ENCODE measurements at regions not wholly inside any gene's neighbourhood (a gene's known extent, or its start where the extent isn't known, plus 50 kb on each side); places are given as distances from the start of the nearest gene placed in this dataset.

GRCh38 chr15:93809516-93809915 lies 421.8 kb upstream of the MCTP2 start:
- ChIA-PET CTCF (interaction anchor here (1.0 kb wide), 1 partner anchor 293 kb away, joined by 3 read pairs; no protein-coding TSS in a partner anchor), POLR2A (no interaction called here)
- 26% methylated on average over 3 of the region's 3 CpGs for WGBS (ENCODE audit: low lambda C conversion rate)
- Histone ChIP-seq H3K36me3 (replicated peaks in 1 of 2; ENCODE audit: control insufficient read depth in 1 of 2, insufficient read depth in 2 of 2, low read length in 1 of 2) (no peaks in the 10 kb centered on the region), H3K9me2 (no peaks in the 10 kb centered on the region), H3K4me1 (ENCODE audit: control insufficient read depth in 1 of 2, insufficient read depth in 2 of 2, low read depth in 1 of 2, low read length in 1 of 2) (no peaks in the 10 kb centered on the region), H3K4me2 (no peak overlapping the region), H4K20me1 (ENCODE audit: insufficient read depth) (no peaks in the 10 kb centered on the region), H2AFZ (ENCODE audit: low read depth) (no peak overlapping the region), H3K9ac (no peak overlapping the region), H3K27ac (ENCODE audit: low read depth in 2 of 2, low read length in 1 of 2) (no peak overlapping the region), H3K4me3 (ENCODE audit: low read depth in 2 of 2, low read length in 1 of 2) (no peak overlapping the region), H3K9me3 (no peaks in the 10 kb centered on the region), H3K27me3 (ENCODE audit: insufficient read depth) (no peaks in the 10 kb centered on the region), H3K79me2 (ENCODE audit: insufficient read depth) (no peaks in the 10 kb centered on the region), H3F3A (replicated peaks; ENCODE audit: insufficient read depth) (no peaks in the 10 kb centered on the region)
- TF ChIP-seq GABPA (IDR thresholded peaks at IDR 0.05; ENCODE audit: low read depth) (no peak), MXI1 (IDR thresholded peaks at IDR 0.05; ENCODE audit: low read depth, low read length) (no peak), REST (IDR thresholded peaks at IDR 0.05; ENCODE audit: low read depth, low read length) (no peak), TAF1 (IDR thresholded peaks at IDR 0.05; ENCODE audit: borderline replicate concordance, low read depth, low read length) (no peak), CTCF (IDR thresholded peaks at IDR 0.05) (no peak), ZBTB33 (IDR thresholded peaks at IDR 0.05; ENCODE audit: borderline replicate concordance, low read depth) (no peak), YY1 (IDR thresholded peaks at IDR 0.05; ENCODE audit: low read depth) (no peak), NRF1 (IDR thresholded peaks at IDR 0.05; ENCODE audit: low read depth, low read length) (no peak), RCOR1 (IDR thresholded peaks at IDR 0.05; ENCODE audit: low read length) (no peak), SIN3A (IDR thresholded peaks at IDR 0.05; ENCODE audit: borderline replicate concordance, low read depth, low read length) (no peak), MEF2A (IDR thresholded peaks at IDR 0.05; ENCODE audit: borderline replicate concordance, low read depth) (no peak), CHD2 (IDR thresholded peaks at IDR 0.05; ENCODE audit: low read length, partially characterized antibody) (no peak), USF1 (IDR thresholded peaks at IDR 0.05; ENCODE audit: borderline replicate concordance, low read depth) (no peak), FOXM1 (IDR thresholded peaks at IDR 0.05; ENCODE audit: low read depth) (no peak), FOSL2 (IDR thresholded peaks at IDR 0.05; ENCODE audit: borderline replicate concordance, low read depth) (no peak), TCF12 (IDR thresholded peaks at IDR 0.05) (no peak), NFIC (IDR thresholded peaks at IDR 0.05; ENCODE audit: borderline replicate concordance) (no peak), MAX (IDR thresholded peaks at IDR 0.05; ENCODE audit: low read depth) (no peak), GATA2 (CRISPR knock-in tag; IDR thresholded peaks at IDR 0.05) (no peak), SMC3 (IDR thresholded peaks at IDR 0.05; ENCODE audit: low read depth, low read length) (no peak)
- no peak for DNase-seq

Data from SK-N-SH (cell line).